Right lobe of liver (tissue), 6 donors: ENCODE measurements at regions not wholly inside any gene's neighbourhood (a gene's known extent, or its start where the extent isn't known, plus 50 kb on each side); places are given as distances from the start of the nearest gene placed in this dataset.

Experiments used
- ATAC-seq, 4 donors: fragments of 200-7000 bp; cut with Tn5 transposase; one replicate each; pipeline ENCODE4 v1.9.1; 2020; ENCODE audit warnings: mild to moderate bottlenecking in 4 of 4, moderate library complexity in 4 of 4
- DNase-seq, 3 donors: peaks; one replicate each; pipeline ENCODE4 v3.0.0-alpha.2; 2020
- H3K27ac ChIP-seq, 3 donors: fragments of 200-600 bp; one replicate each; pipeline ENCODE4 v1.8.0; 2022
- H3K27me3 ChIP-seq, 2 donors: fragments of 200-600 bp; one replicate each; pipeline ENCODE4 v1.8.0; 2022
- H3K36me3 ChIP-seq, 4 donors: fragments of 200-600 bp; sonication (generic) in 1 of 4; one replicate each; pipeline versions ENCODE4 v1.5.1 to v1.8.0; 2017 to 2022; ENCODE audit warnings: control low read depth in 1 of 4
- H3K4me1 ChIP-seq, 4 donors: fragments of 200-600 bp; sonication (generic) in 1 of 4; one replicate each; pipeline versions ENCODE4 v1.5.1 to v1.8.0; 2017 to 2022; ENCODE audit warnings: control low read depth in 1 of 4
- H3K4me3 ChIP-seq, 3 donors: fragments of 200-600 bp; one replicate each; pipeline ENCODE4 v1.8.0; 2022
- H3K9me3 ChIP-seq, 4 donors: fragments of 200-600 bp; sonication (generic) in 1 of 4; one replicate each; pipeline versions ENCODE4 v1.5.1 to v1.8.0; 2017 to 2022; ENCODE audit warnings: control low read depth in 1 of 4
- CTCF ChIP-seq, 4 donors: fragments of 200-600 bp in 3 of 4; fragments of 450-650 bp in 1 of 4; IDR thresholded peaks; one replicate each; pipeline versions ENCODE4 v1.5.1 to v1.8.0; 2016 to 2022; ENCODE audit warnings: antibody characterized with exemption in 4 of 4, mild to moderate bottlenecking in 2 of 4
- POLR2A ChIP-seq: fragments of 450-650 bp; IDR thresholded peaks from one replicate; pipeline ENCODE4 v1.6.1; 2017; ENCODE audit warnings: antibody characterized with exemption, mild to moderate bottlenecking
- WGBS: methylation state at CpG from one replicate; pipeline ENCODE4 v1.1.6; 2018; ENCODE audit warnings: low coverage, low lambda C conversion rate; ENCODE audit not compliant: insufficient coverage; ENCODE audit errors: missing lambda C conversion rate; 5-methylcytosine and 5-hydroxymethylcytosine counted together
- intact Hi-C, 2 donors: fragments of 100-400 bp; cut with DNase I; formaldehyde crosslinking; loops; one replicate each; pipeline versions ENCODE4 v1.11.2 to v1.14.1; 2022
- donor health status: DM: no; HTN: yes; CAD: no.
- donor health status: DM: no; HTN: no; CAD: no.
- donor health status: DM: no; HTN: no; CAD: no.
- donor health status: DM: no; HTN: yes; CAD: no.
- donor health status: DM: no; HTN: yes; CAD: no.

- WGBS: 60% methylated on average over 3 of the region's 3 CpGs
- ATAC-seq (no peak), DNase-seq (no peak)
- Histone ChIP-seq H3K27ac (peak overlapping the region in 2 of 3 donors; percentile 80 to 90), H3K36me3 (no peaks in the 10 kb centered on the region), H3K4me1 (peaks cover 0 to 23% (median 10%) of the 10 kb centered on the region in 4 donors), H3K27me3 (no peaks in the 10 kb centered on the region), H3K4me3 (no peak overlapping the region), H3K9me3 (no peaks in the 10 kb centered on the region)
- no peak for TF ChIP-seq CTCF (IDR thresholded peaks at IDR 0.05)
- TF ChIP-seq POLR2A: no peak
- intact Hi-C loops: no loop called here
Measured at GRCh38 chr12:46958053-46958452, 121.4 kb upstream of the PCED1B start.

GRCh38 chr12:46958599-46959290, 120.7 kb upstream of the PCED1B start:
- H3K27me3 ChIP-seq: no peaks in the 10 kb centered on the region
- TF ChIP-seq POLR2A (no peak), CTCF (IDR thresholded peaks at IDR 0.05) (no peak)
- 25% methylated on average over 2 of the region's 2 CpGs for WGBS

GRCh38 chr12:46959502-46959901, 119.9 kb upstream of the PCED1B start:
- H3K4me1 ChIP-seq: peaks cover 0 to 34% (median 16%) of the 10 kb centered on the region in 4 donors
- no peaks in the 10 kb centered on the region for H3K36me3 ChIP-seq
- peak overlapping the region in 2 of 3 donors; percentile 80 to 90 for H3K27ac ChIP-seq
- peak in 2 of 4 donors; percentile 3 to 32 for ATAC-seq
- 0% methylated on average over 1 of the region's 1 CpG for WGBS
- TF ChIP-seq POLR2A (no peak), CTCF (IDR thresholded peaks at IDR 0.05) (no peak)
- H3K9me3 ChIP-seq: no peaks in the 10 kb centered on the region
- intact Hi-C loops: no loop called here
- no peak overlapping the region for H3K4me3 ChIP-seq
- no peak for DNase-seq
- H3K27me3 ChIP-seq: no peaks in the 10 kb centered on the region

More at GRCh38 chr12:46958599-46959290, 120.7 kb upstream of the PCED1B start:
- Histone ChIP-seq H3K4me1 (peaks cover 0 to 28% (median 13%) of the 10 kb centered on the region in 4 donors), H3K36me3 (no peaks in the 10 kb centered on the region), H3K9me3 (no peaks in the 10 kb centered on the region), H3K27ac (peak overlapping the region in 2 of 3 donors; percentile 80 to 90), H3K4me3 (no peak overlapping the region)
- intact Hi-C loops: no loop called here
- peak; percentile 83 to 95 (median 86) for ATAC-seq
- no peak for DNase-seq

GRCh38 chr12:46960681-46961080, 118.7 kb upstream of the PCED1B start:
- intact Hi-C loops: no loop called here
- Histone ChIP-seq H3K4me1 (peaks cover 0 to 39% (median 19%) of the 10 kb centered on the region in 4 donors), H3K27ac (no peak overlapping the region), H3K4me3 (no peak overlapping the region), H3K27me3 (no peaks in the 10 kb centered on the region), H3K9me3 (no peaks in the 10 kb centered on the region), H3K36me3 (no peaks in the 10 kb centered on the region)
- 74% methylated on average over 3 of the region's 4 CpGs for WGBS
- ATAC-seq (no peak), DNase-seq (no peak)
- TF ChIP-seq POLR2A: no peak
- TF ChIP-seq CTCF (IDR thresholded peaks at IDR 0.05): no peak
